ENCODE measurements at regions not wholly inside any gene's neighbourhood (a gene's known extent, or its start where the extent isn't known, plus 50 kb on each side); places are given as distances from the start of the nearest gene placed in this dataset.

DNA sequence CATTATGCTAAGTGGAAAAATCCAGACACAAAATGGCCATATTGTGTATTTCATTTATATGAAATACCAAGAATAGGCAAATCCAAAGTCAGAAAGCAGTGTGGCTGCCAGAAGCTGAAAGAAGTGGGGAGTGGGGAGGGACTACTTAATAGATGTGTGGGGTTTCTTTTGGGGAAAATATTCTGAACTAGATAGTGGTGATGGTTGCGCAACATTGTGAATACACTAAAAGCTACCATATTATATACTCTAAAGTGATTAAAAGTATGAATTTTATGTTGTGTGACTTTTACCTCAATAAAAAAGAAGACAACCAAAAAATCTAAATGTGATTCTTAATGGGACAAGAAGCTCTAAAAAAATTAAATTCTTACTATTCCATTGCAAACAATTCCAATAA lies 272.6 kb downstream of the DAD1 start:
- no peak overlapping the region for H2BK20ac ChIP-seq (ENCODE audit: low read depth, low read length)
- dilution Hi-C loops (cut with HindIII; ENCODE audit: low sequenced_read_pairs, unreplicated experiment) = no loop called here

More for the DNA sequence above, 272.6 kb downstream of the DAD1 start:
- H3K18ac ChIP-seq (ENCODE audit: low read depth, low read length) = no peak overlapping the region
- no peaks in the 10 kb centered on the region for H4K20me1 ChIP-seq (ENCODE audit: insufficient read depth, low read length)
- ATAC-seq (ENCODE audit: low read depth) (no peak), DNase-seq (no peak)
- H3K4me3 ChIP-seq (ENCODE audit: insufficient read depth, low read depth, low read length) = no peak overlapping the region
- intact Hi-C loops (cut with micrococcal nuclease) = loop anchor here (10.0 kb wide), 1 partner anchor 238 kb away; no protein-coding TSS in a partner anchor
- H3K4ac ChIP-seq (ENCODE audit: low read depth, low read length) = no peak overlapping the region
- TF ChIP-seq SMC3 (IDR thresholded peaks at IDR 0.05; ENCODE audit: low read depth, low read length) = no peak
- TF ChIP-seq CHD1 (IDR thresholded peaks at IDR 0.05; ENCODE audit: low read depth, low read length) = no peak
- TF ChIP-seq POLR2A (IDR thresholded peaks at IDR 0.05; ENCODE audit: low read depth, low read length) = no peak
- TF ChIP-seq FOS (IDR thresholded peaks at IDR 0.05; ENCODE audit: low read depth, low read length) = no peak
- TF ChIP-seq, protein P1, sequence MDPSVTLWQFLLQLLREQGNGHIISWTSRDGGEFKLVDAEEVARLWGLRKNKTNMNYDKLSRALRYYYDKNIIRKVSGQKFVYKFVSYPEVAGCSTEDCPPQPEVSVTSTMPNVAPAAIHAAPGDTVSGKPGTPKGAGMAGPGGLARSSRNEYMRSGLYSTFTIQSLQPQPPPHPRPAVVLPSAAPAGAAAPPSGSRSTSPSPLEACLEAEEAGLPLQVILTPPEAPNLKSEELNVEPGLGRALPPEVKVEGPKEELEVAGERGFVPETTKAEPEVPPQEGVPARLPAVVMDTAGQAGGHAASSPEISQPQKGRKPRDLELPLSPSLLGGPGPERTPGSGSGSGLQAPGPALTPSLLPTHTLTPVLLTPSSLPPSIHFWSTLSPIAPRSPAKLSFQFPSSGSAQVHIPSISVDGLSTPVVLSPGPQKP (IDR thresholded peaks at IDR 0.05; ENCODE audit: borderline replicate concordance, low read depth, low read length) = no peak
- TF ChIP-seq, protein P2, sequence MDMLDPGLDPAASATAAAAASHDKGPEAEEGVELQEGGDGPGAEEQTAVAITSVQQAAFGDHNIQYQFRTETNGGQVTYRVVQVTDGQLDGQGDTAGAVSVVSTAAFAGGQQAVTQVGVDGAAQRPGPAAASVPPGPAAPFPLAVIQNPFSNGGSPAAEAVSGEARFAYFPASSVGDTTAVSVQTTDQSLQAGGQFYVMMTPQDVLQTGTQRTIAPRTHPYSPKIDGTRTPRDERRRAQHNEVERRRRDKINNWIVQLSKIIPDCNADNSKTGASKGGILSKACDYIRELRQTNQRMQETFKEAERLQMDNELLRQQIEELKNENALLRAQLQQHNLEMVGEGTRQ (IDR thresholded peaks at IDR 0.05; ENCODE audit: low read depth, low read length) = no peak
- TF ChIP-seq CEBPB (IDR thresholded peaks at IDR 0.05; ENCODE audit: low read depth, low read length) = peak; percentile 92
- TF ChIP-seq MAFK (IDR thresholded peaks at IDR 0.05; ENCODE audit: low read depth, low read length) = no peak
- BruUV-seq (replicated peaks) = no TSS peak
- H3K9me1 ChIP-seq (ENCODE audit: insufficient read depth, low read length) = no peaks in the 10 kb centered on the region
- H2AK9ac ChIP-seq (replicated peaks; ENCODE audit: low read depth, low read length, poor library complexity) = no peak overlapping the region
- no peak overlapping the region for H2AK5ac ChIP-seq (ENCODE audit: low read depth, low read length)
- CTCF ChIA-PET = interaction anchor here (4.4 kb wide), 1 partner anchor 58 kb away, joined by 21 read pairs; no protein-coding TSS in a partner anchor
- no peaks in the 10 kb centered on the region for H3K79me1 ChIP-seq (ENCODE audit: low read depth in 1 of 2, low read length in 2 of 2)
- H3K56ac ChIP-seq (ENCODE audit: extremely low read depth, insufficient read depth, low read length) = no peak overlapping the region
- H2BK5ac ChIP-seq (ENCODE audit: low read depth, low read length, poor library complexity, severe bottlenecking) = no peak overlapping the region
- H3K4me2 ChIP-seq (ENCODE audit: low read depth, low read length) = no peak overlapping the region
- WGBS, 2 experiments (ENCODE audit: extremely low coverage in 2 of 2, insufficient read length in 1 of 2) = no CpG with 5 or more reads among the region's 1 CpG
- no peak overlapping the region for H2BK120ac ChIP-seq (ENCODE audit: low read depth, low read length)
- H4K91ac ChIP-seq (ENCODE audit: insufficient read depth, low read depth, low read length) = no peak overlapping the region
- no peak overlapping the region for H2BK15ac ChIP-seq (ENCODE audit: low read depth, low read length)
- H3K14ac ChIP-seq (replicated peaks; ENCODE audit: low read depth, low read length) = no peak overlapping the region
- H3K27me3 ChIP-seq (ENCODE audit: control insufficient read depth, insufficient read depth, low read length) = peaks cover 2% of the 10 kb centered on the region
- no peaks in the 10 kb centered on the region for H3K9me3 ChIP-seq (ENCODE audit: control insufficient read depth, insufficient read depth, low read length)
- H4K8ac ChIP-seq (ENCODE audit: low read depth in 2 of 2, low read length in 2 of 2) = no peak overlapping the region
- H3K9ac ChIP-seq (ENCODE audit: low read depth, low read length) = no peak overlapping the region
- no peaks in the 10 kb centered on the region for H3K4me1 ChIP-seq (ENCODE audit: control insufficient read depth, insufficient read depth, low read length)
- H3K23ac ChIP-seq (ENCODE audit: low read depth, low read length) = no peak overlapping the region
- POLR2A ChIA-PET (ENCODE audit: unreplicated experiment) = no interaction called here
- H2AFZ ChIP-seq (replicated peaks; ENCODE audit: low read length, poor library complexity) = no peak overlapping the region
- no peaks in the 10 kb centered on the region for H3K36me3 ChIP-seq (ENCODE audit: control insufficient read depth, insufficient read depth, low read length)
- no peak overlapping the region for H3K27ac ChIP-seq (ENCODE audit: insufficient read depth, low read length)
- H4K5ac ChIP-seq (ENCODE audit: low read depth, low read length) = no peak overlapping the region
- in situ Hi-C loops (cut with MboI; ENCODE audit: low sequenced_read_pairs) = no loop called here

Data from IMR-90 (cell line).